HG02870 (cell line): ENCODE measurements at regions not wholly inside any gene's neighbourhood (a gene's known extent, or its start where the extent isn't known, plus 50 kb on each side); places are given as distances from the start of the nearest gene placed in this dataset.
"Not testable (repeated sequence)": the region's sequence is repeated elsewhere in the genome, so short reads cannot be mapped to it uniquely, and the experiment has no call there.

Experiments used
- ATAC-seq: cut with Tn5 transposase; IDR thresholded peaks from one replicate; pipeline ENCODE4 v1.9.1; 2021; ENCODE audit warnings: mild to moderate bottlenecking, moderate library complexity; ENCODE audit not compliant: unreplicated experiment

- ATAC-seq: no peak
These were observed 187.1 kb upstream of the HAAO start for GRCh38 chr2:42979416-42979869.

GRCh38 chr2:42978887-42979415 lies 186.6 kb upstream of the HAAO start:
- ATAC-seq: no peak

- ATAC-seq: no peak
These were observed 185.9 kb upstream of the HAAO start for GRCh38 chr2:42978175-42978886.

- ATAC-seq: no peak
These were observed 185.1 kb upstream of the HAAO start for GRCh38 chr2:42977270-42978174.

GRCh38 chr2:42976351-42976750 lies 184.0 kb upstream of the HAAO start:
- ATAC-seq: no peak

- ATAC-seq: no peak
These were observed 182.6 kb upstream of the HAAO start for GRCh38 chr2:42974721-42975717.

- ATAC-seq: no peak
These were observed 181.9 kb upstream of the HAAO start for GRCh38 chr2:42974169-42974720.

- no peak for ATAC-seq
These were observed 181.3 kb upstream of the HAAO start for GRCh38 chr2:42973726-42974125.

- not testable (repeated sequence) for ATAC-seq
These were observed 180.6 kb upstream of the HAAO start for GRCh38 chr2:42972933-42973516.

GRCh38 chr2:42971947-42972736 lies 179.8 kb upstream of the HAAO start:
- ATAC-seq: no peak

GRCh38 chr2:42971381-42971780 lies 179.0 kb upstream of the HAAO start:
- no peak for ATAC-seq

- ATAC-seq: no peak
These were observed 177.8 kb upstream of the HAAO start for GRCh38 chr2:42970151-42970550.

GRCh38 chr2:42969231-42970150 lies 177.1 kb upstream of the HAAO start:
- no peak for ATAC-seq

GRCh38 chr2:42967959-42968674 lies 175.7 kb upstream of the HAAO start:
- no peak for ATAC-seq

GRCh38 chr2:42965910-42966309 lies 173.5 kb upstream of the HAAO start:
- no peak for ATAC-seq

- ATAC-seq: no peak
These were observed 172.8 kb upstream of the HAAO start for GRCh38 chr2:42965196-42965595.

- no peak for ATAC-seq
These were observed 172.2 kb upstream of the HAAO start for GRCh38 chr2:42964439-42965083.
